HCT116 (cell line): ENCODE measurements at regions not wholly inside any gene's neighbourhood (a gene's known extent, or its start where the extent isn't known, plus 50 kb on each side); places are given as distances from the start of the nearest gene placed in this dataset.

Source experiments
- ATAC-seq: fragments of 200-7000 bp; cut with Tn5 transposase; 2 replicates; pipeline ENCODE4 v1.9.1; 2020; ENCODE audit warnings: mild to moderate bottlenecking, moderate library complexity
- BruUV-seq: library from RNA; stranded (reverse); fragments of 400-500 nt; replicated peaks from 2 replicates; lab custom pipeline; 2021; lab: Mats Ljungman, UMichigan
- CTCF ChIA-PET: fragments of 300-600 bp; sonication (Branson Sonifier 250); formaldehyde crosslinking; loops from one replicate; lab custom pipeline; 2021; ENCODE audit warnings: antibody characterized with exemption; lab: Charles Lee
- POLR2A ChIA-PET: fragments of 300-600, 350-600 bp; sonication (Branson Sonifier 250); formaldehyde crosslinking; loops from one replicate; lab custom pipeline; 2021; ENCODE audit warnings: antibody characterized with exemption; lab: Charles Lee
- RAD21 ChIA-PET, 2 experiments: fragments of 300-600 bp; sonication (Branson Sonifier 250); formaldehyde crosslinking; loops; one replicate each; lab custom pipeline; 2023; ENCODE audit warnings: low total read pairs in 2 of 2; ENCODE audit not compliant: uncharacterized antibody in 2 of 2, unreplicated experiment in 2 of 2, low non-redundant PET in 1 of 2; lab: Charles Lee
- DNase-seq: peaks from one replicate; pipeline ENCODE4 v3.0.0-alpha.2; 2010; ENCODE audit warnings: low read depth, low spot score
- H2AFZ ChIP-seq: fragments of 200-600 bp; shearing (Covaris generic), sonication (generic); 2 replicates; pipeline ENCODE4 v1.6.1; 2017; ENCODE audit warnings: low read depth, mixed run types, mixed read lengths, antibody characterized with exemption, low read length; ENCODE audit not compliant: poor library complexity, severe bottlenecking
- H3K27ac ChIP-seq: 2 replicates; pipeline ENCODE4 v1.5.1; 2012; ENCODE audit warnings: low read depth, low read length
- H3K27me3 ChIP-seq: fragments of 200-600 bp; sonication (generic); 2 replicates; pipeline ENCODE4 v1.6.1; 2016; ENCODE audit warnings: mixed run types, low read length, mixed read lengths; ENCODE audit not compliant: insufficient read depth
- H3K36me3 ChIP-seq, 2 experiments: fragments of 200-500 bp in 1 of 2; fragments of 200-600 bp in 1 of 2; sonication (Bioruptor generic) in 1 of 2; sonication (generic) in 1 of 2; 2 replicates each; pipeline versions ENCODE4 v1.5.1 to v1.6.1; 2014 to 2016; ENCODE audit warnings: low read length in 2 of 2, inconsistent platforms in 1 of 2, mixed read lengths in 1 of 2, mixed run types in 1 of 2; ENCODE audit not compliant: insufficient read depth in 2 of 2, control insufficient read depth in 1 of 2
- H3K4me1 ChIP-seq, 2 experiments: fragments of 200-600 bp in 1 of 2; sonication (generic) in 1 of 2; 2 replicates each; pipeline versions ENCODE4 v1.5.1 to v1.6.1; 2012 to 2017; ENCODE audit warnings: low read length in 2 of 2, inconsistent platforms in 1 of 2, mild to moderate bottlenecking in 1 of 2, mixed read lengths in 1 of 2, mixed run types in 1 of 2, moderate library complexity in 1 of 2; ENCODE audit not compliant: insufficient read depth in 2 of 2, control insufficient read depth in 1 of 2
- H3K4me2 ChIP-seq: fragments of 200-600 bp; sonication (generic); 2 replicates; pipeline ENCODE4 v1.6.1; 2017; ENCODE audit warnings: mixed run types, low read length, mixed read lengths
- H3K4me3 ChIP-seq, 2 experiments: fragments of 200-600 bp in 1 of 2; sonication (generic) in 1 of 2; replicated peaks in 1 of 2; 2 replicates each; pipeline ENCODE4 v1.5.1; 2011 to 2016; ENCODE audit warnings: low read length in 2 of 2, control low read depth in 1 of 2, low read depth in 1 of 2, mild to moderate bottlenecking in 1 of 2, mixed read lengths in 1 of 2, mixed run types in 1 of 2
- H3K79me2 ChIP-seq: fragments of 200-600 bp; sonication (generic); 2 replicates; pipeline ENCODE4 v1.6.1; 2017; ENCODE audit warnings: mild to moderate bottlenecking, mixed run types, low read length, moderate library complexity, mixed read lengths; ENCODE audit not compliant: insufficient read depth
- H3K9ac ChIP-seq: fragments of 200-600 bp; sonication (generic); 2 replicates; pipeline ENCODE4 v1.6.1; 2016; ENCODE audit warnings: low read length, mixed read lengths
- H3K9me2 ChIP-seq: fragments of 200-600 bp; sonication (generic), shearing (Covaris generic); 2 replicates; pipeline ENCODE4 v1.6.1; 2017; ENCODE audit warnings: mixed run types, mild to moderate bottlenecking, moderate library complexity; ENCODE audit not compliant: insufficient read depth
- H3K9me3 ChIP-seq, 2 experiments: fragments of 200-500 bp in 1 of 2; fragments of 200-600 bp in 1 of 2; sonication (Bioruptor generic) in 1 of 2; sonication (generic) in 1 of 2; 2 replicates each; pipeline ENCODE4 v1.6.1; 2014 to 2017; ENCODE audit warnings: low read length in 2 of 2, mixed read lengths in 2 of 2, inconsistent platforms in 1 of 2, low read depth in 1 of 2, mild to moderate bottlenecking in 1 of 2, mixed run types in 1 of 2, moderate library complexity in 1 of 2; ENCODE audit not compliant: control insufficient read depth in 1 of 2, insufficient read depth in 1 of 2
- H4K20me1 ChIP-seq: fragments of 200-600 bp; sonication (generic), shearing (Covaris generic); 2 replicates; pipeline ENCODE4 v1.6.1; 2017; ENCODE audit warnings: mixed run types, mild to moderate bottlenecking, moderate library complexity; ENCODE audit not compliant: insufficient read depth
- ELF1 ChIP-seq: IDR thresholded peaks from 2 replicates; pipeline ENCODE4 v1.6.1; 2012; ENCODE audit warnings: low read depth, borderline replicate concordance
- EZH2 ChIP-seq: fragments of 200-600 bp; sonication (generic); IDR thresholded peaks from 2 replicates; pipeline ENCODE4 v1.6.1; 2017; ENCODE audit warnings: antibody characterized with exemption, mixed run types
- EZH2phosphoT487 ChIP-seq: fragments of 200-600 bp; IDR thresholded peaks from 2 replicates; pipeline ENCODE4 v1.6.1; 2018; ENCODE audit warnings: antibody characterized with exemption, borderline replicate concordance
- FOSL1 ChIP-seq: IDR thresholded peaks from 2 replicates; pipeline ENCODE4 v1.6.1; 2012; ENCODE audit warnings: low read depth
- JUND ChIP-seq: IDR thresholded peaks from 2 replicates; pipeline ENCODE4 v1.6.1; 2012
- POLR2A ChIP-seq: IDR thresholded peaks from 2 replicates; pipeline ENCODE4 v1.7.0; 2011; ENCODE audit warnings: borderline replicate concordance; ENCODE audit not compliant: insufficient read depth, insufficient read length; ENCODE audit errors: extremely low read depth
- SIN3A ChIP-seq: IDR thresholded peaks from 2 replicates; pipeline ENCODE4 v1.6.1; 2012; ENCODE audit warnings: low read depth
- YY1 ChIP-seq: IDR thresholded peaks from 2 replicates; pipeline ENCODE4 v1.6.1; 2011; ENCODE audit warnings: low read length, low read depth, moderate library complexity, mild to moderate bottlenecking; ENCODE audit not compliant: insufficient replicate concordance; ENCODE audit errors: extremely low read depth
- ZFX ChIP-seq: fragments of 450-650 bp; IDR thresholded peaks from 2 replicates; pipeline ENCODE4 v1.6.1; 2017
- ZNF274 ChIP-seq: fragments of 200-500 bp; sonication (Bioruptor generic); IDR thresholded peaks from 2 replicates; pipeline ENCODE4 v1.6.1; 2014; ENCODE audit warnings: mild to moderate bottlenecking, low read depth, low read length, inconsistent platforms
- intact Hi-C: fragments of 100-400 bp; cut with micrococcal nuclease; formaldehyde crosslinking; loops from 2 replicates; pipeline ENCODE4 v1.10.0; 2022
- TF ChIP-seq, protein P1 (sequence below): IDR thresholded peaks from 2 replicates; pipeline ENCODE4 v1.6.1; 2012
- TF ChIP-seq, protein P2 (sequence below), 3 experiments: fragments of 200-600 bp in 1 of 3; sonication (generic) in 1 of 3; IDR thresholded peaks in 2 of 3; conservative IDR thresholded peaks in 1 of 3; 2 replicates each; pipeline ENCODE4 v1.5.1; 2012 to 2017; ENCODE audit warnings: low read depth in 2 of 3, low read length in 2 of 3, antibody characterized with exemption in 1 of 3, borderline replicate concordance in 1 of 3, control low read depth in 1 of 3, mild to moderate bottlenecking in 1 of 3, mixed read lengths in 1 of 3, mixed run types in 1 of 3, moderate library complexity in 1 of 3; ENCODE audit not compliant: insufficient read depth in 1 of 3
- TF ChIP-seq, protein P3 (sequence below): IDR thresholded peaks from 2 replicates; pipeline ENCODE4 v1.6.1; 2012
- TF ChIP-seq, protein P4 (sequence below): IDR thresholded peaks from 2 replicates; pipeline ENCODE4 v1.6.1; 2012; ENCODE audit warnings: low read depth

DNA sequence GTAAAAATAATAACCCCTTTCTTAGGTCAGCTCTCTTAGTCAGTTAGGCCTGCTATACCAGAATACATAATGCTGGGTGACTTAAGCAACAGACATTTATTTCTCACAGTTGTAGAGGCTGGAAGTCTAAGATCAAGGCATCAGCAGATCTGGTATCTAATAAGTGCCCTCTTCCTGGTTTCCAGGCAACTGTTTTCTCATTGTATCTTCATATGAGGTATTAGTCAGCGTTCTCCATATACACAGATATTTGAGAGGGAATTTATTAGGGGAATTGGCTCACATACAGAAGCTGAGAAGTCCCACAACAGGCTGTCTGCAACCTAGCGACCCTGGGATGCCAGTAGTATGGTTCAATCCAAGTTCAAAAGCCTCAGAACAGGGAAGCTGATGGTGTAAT lies 896.0 kb downstream of the GALC start:
- DNase-seq = no peak
- CTCF ChIA-PET = no interaction called here

More for the DNA sequence above, 896.0 kb downstream of the GALC start:
- no peaks in the 10 kb centered on the region for H3K36me3 ChIP-seq
- H3K79me2 ChIP-seq = no peaks in the 10 kb centered on the region
- ChIA-PET POLR2A (no interaction called here), RAD21 (no interaction called here)
- H3K27me3 ChIP-seq = no peaks in the 10 kb centered on the region
- no peaks in the 10 kb centered on the region for H4K20me1 ChIP-seq
- intact Hi-C loops = no loop called here
- H3K4me1 ChIP-seq = no peaks in the 10 kb centered on the region
- H3K9me2 ChIP-seq = no peaks in the 10 kb centered on the region
- H3K9me3 ChIP-seq = peaks cover 15 to 16% of the 10 kb centered on the region in 2 experiments; a peak in 2 of 4 replicates
- no TSS peak for BruUV-seq
- no peak overlapping the region for H2AFZ ChIP-seq
- H3K27ac ChIP-seq = no peak overlapping the region
- TF ChIP-seq EZH2 (no peak), YY1 (no peak), ZFX (no peak), EZH2phosphoT487 (no peak), FOSL1 (no peak), ZNF274 (no peak), ELF1 (no peak), SIN3A (no peak), POLR2A (no peak), JUND (no peak)
- TF ChIP-seq, protein P1, sequence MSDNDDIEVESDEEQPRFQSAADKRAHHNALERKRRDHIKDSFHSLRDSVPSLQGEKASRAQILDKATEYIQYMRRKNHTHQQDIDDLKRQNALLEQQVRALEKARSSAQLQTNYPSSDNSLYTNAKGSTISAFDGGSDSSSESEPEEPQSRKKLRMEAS = no peak
- TF ChIP-seq, protein P2, sequence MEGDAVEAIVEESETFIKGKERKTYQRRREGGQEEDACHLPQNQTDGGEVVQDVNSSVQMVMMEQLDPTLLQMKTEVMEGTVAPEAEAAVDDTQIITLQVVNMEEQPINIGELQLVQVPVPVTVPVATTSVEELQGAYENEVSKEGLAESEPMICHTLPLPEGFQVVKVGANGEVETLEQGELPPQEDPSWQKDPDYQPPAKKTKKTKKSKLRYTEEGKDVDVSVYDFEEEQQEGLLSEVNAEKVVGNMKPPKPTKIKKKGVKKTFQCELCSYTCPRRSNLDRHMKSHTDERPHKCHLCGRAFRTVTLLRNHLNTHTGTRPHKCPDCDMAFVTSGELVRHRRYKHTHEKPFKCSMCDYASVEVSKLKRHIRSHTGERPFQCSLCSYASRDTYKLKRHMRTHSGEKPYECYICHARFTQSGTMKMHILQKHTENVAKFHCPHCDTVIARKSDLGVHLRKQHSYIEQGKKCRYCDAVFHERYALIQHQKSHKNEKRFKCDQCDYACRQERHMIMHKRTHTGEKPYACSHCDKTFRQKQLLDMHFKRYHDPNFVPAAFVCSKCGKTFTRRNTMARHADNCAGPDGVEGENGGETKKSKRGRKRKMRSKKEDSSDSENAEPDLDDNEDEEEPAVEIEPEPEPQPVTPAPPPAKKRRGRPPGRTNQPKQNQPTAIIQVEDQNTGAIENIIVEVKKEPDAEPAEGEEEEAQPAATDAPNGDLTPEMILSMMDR (IDR thresholded peaks at IDR 0.05 in 2 of 3, conservative IDR thresholded peaks at IDR 0.05 in 1 of 3; ENCODE audit: borderline replicate concordance in 1 of 3, insufficient read depth in 1 of 3, low read depth in 2 of 3, low read length in 2 of 3) = no peak
- TF ChIP-seq, protein P3, sequence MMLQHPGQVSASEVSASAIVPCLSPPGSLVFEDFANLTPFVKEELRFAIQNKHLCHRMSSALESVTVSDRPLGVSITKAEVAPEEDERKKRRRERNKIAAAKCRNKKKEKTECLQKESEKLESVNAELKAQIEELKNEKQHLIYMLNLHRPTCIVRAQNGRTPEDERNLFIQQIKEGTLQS = no peak
- TF ChIP-seq, protein P4, sequence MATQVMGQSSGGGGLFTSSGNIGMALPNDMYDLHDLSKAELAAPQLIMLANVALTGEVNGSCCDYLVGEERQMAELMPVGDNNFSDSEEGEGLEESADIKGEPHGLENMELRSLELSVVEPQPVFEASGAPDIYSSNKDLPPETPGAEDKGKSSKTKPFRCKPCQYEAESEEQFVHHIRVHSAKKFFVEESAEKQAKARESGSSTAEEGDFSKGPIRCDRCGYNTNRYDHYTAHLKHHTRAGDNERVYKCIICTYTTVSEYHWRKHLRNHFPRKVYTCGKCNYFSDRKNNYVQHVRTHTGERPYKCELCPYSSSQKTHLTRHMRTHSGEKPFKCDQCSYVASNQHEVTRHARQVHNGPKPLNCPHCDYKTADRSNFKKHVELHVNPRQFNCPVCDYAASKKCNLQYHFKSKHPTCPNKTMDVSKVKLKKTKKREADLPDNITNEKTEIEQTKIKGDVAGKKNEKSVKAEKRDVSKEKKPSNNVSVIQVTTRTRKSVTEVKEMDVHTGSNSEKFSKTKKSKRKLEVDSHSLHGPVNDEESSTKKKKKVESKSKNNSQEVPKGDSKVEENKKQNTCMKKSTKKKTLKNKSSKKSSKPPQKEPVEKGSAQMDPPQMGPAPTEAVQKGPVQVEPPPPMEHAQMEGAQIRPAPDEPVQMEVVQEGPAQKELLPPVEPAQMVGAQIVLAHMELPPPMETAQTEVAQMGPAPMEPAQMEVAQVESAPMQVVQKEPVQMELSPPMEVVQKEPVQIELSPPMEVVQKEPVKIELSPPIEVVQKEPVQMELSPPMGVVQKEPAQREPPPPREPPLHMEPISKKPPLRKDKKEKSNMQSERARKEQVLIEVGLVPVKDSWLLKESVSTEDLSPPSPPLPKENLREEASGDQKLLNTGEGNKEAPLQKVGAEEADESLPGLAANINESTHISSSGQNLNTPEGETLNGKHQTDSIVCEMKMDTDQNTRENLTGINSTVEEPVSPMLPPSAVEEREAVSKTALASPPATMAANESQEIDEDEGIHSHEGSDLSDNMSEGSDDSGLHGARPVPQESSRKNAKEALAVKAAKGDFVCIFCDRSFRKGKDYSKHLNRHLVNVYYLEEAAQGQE = no peak
- no peak overlapping the region for H3K4me3 ChIP-seq
- no peak overlapping the region for H3K9ac ChIP-seq
- H3K4me2 ChIP-seq = no peak overlapping the region
- ATAC-seq = no peak
